Adipose tissue (tissue), 3 donors: ENCODE measurements at regions not wholly inside any gene's neighbourhood (a gene's known extent, or its start where the extent isn't known, plus 50 kb on each side); places are given as distances from the start of the nearest gene placed in this dataset.

Experiments
- H3K27ac ChIP-seq: one replicate; pipeline ENCODE4 v1.5.1; 2013; ENCODE audit warnings: low read depth, low read length
- WGBS, 3 donors: extraction: QIAGEN DNeasy Blood & Tissue Kit; methylation state at CpG; one replicate each; pipeline ENCODE4 v1.1.7; 2013; 5-methylcytosine and 5-hydroxymethylcytosine counted together
- donor health status: healthy with polysubstance abuse.
- donor health status: Bipolar disorder and iron deficiency.
- donor health status: healthy.

- H3K27ac ChIP-seq = no peak overlapping the region
Observed at GRCh38 chr22:44392446-44392921, 79.7 kb upstream of the SHISAL1 start.

DNA sequence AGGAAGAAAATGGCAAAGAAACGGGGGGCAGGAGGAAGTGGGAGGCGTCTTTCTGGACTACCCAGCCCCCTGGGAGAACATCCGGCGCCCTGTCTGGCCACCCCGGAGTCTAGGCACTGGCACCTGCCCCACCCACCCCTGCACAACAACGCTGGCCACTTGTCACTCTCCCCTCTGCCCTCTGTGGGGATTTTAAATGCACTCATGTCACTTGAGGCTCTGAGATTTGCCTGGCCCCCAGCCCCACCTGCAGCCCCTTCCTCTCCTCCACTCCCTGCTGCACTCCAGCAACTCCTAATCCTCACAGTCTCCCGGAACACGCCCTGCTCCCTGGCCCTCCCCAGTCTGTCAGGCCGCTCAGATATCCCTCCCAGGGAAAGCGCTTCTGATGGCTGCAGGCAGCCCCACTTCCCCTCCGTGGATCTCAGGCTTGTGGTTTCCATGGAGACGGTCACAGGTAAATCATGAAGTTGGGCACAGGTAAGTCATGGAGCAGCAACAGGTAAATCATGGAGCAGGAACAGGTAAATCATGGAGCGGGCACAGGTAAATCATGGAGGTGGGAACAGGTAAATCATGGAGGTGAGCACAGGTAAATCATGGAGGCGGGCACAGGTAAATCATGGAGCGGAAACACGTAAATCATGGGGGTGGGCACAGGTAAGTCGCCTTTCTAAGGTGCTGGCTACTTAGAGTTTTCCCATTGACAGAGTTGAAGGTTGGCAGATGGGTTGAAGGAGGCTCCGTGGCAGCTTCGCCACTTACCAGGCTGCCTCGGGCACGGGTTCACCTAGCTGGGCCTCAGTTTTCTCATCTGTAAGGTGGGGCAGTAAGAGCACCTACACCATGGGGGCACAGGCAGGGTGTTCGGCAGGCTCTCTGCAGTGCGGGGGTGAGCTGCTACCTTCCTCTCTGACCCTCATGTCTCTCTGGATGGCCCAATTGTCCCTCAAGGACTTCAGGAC, 79.0 kb upstream of the SHISAL1 start:
- WGBS, 3 donors = 63 to 69% (median 67%) methylated on average over 20 to 23 of the region's 23 CpGs
- no peak overlapping the region for H3K27ac ChIP-seq

More at GRCh38 chr22:44392446-44392921, 79.7 kb upstream of the SHISAL1 start:
- WGBS, 3 donors = 70 to 95% (median 71%) methylated on average over 6 of the region's 6 CpGs

- 43 to 59% (median 57%) methylated on average over 6 of the region's 6 CpGs for WGBS, 3 donors
Observed at GRCh38 chr22:44391015-44391414, 78.3 kb upstream of the SHISAL1 start.

DNA sequence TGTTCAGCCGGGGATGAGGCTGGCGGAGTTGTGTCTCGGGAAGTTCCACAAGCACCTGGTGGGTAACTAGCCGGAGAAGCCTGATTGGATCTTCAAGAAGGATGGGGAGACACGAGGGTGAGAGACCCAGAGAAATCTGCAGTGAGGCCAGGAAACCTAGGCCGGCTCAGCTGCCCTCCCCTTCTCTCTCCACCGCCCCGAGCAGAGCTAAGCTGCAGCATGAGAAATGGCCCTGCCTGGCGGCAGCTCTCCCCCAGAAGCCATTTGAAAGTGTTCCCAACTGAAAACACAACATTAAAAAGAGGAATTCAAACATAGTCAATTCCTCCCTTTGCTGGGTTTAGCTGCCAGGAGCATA, 77.8 kb upstream of the SHISAL1 start:
- H3K27ac ChIP-seq = no peak overlapping the region
- WGBS, 3 donors = 67 to 71% (median 71%) methylated on average over 8 to 9 of the region's 9 CpGs

More at GRCh38 chr22:44391015-44391414, 78.3 kb upstream of the SHISAL1 start:
- H3K27ac ChIP-seq = no peak overlapping the region

DNA sequence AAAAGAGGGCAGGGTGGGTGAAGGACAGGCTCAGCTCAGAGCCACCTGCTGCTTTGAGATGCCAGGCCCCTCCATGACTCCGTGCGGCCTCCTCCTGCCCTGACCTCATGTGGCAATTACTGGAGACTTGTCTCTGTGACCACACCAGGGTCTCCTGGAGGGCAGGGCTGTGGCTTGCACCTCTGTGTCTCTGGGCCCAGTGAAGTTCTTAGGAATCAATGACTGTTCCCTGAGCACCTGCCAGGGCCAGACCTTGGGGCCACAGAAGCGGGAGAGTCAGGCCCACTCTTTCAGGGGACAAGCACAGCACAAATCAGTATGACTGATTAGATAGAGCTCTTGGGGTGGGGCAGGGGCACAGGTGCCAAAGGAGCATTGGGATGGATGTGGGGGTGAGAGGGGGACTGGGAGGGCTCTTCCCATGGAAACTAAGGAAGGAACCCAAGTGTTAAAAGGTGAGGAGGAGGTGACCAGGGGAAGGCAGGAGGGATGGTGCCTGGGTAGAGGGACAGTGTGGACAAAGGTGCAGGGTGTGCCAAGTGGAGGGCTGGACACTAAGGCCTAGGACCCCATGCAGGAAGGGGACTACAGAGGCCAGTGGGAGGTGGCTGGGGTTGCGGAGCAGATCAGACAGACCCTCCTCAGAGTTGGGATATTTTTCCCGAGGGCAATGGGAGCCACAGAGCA, 77.3 kb upstream of the SHISAL1 start:
- 85 to 91% (median 90%) methylated on average over 5 of the region's 5 CpGs for WGBS, 3 donors
- no peak overlapping the region for H3K27ac ChIP-seq

GRCh38 chr22:44389181-44389580, 76.4 kb upstream of the SHISAL1 start:
- no peak overlapping the region for H3K27ac ChIP-seq
- WGBS, 3 donors = 63 to 90% (median 79%) methylated on average over 8 of the region's 8 CpGs

DNA sequence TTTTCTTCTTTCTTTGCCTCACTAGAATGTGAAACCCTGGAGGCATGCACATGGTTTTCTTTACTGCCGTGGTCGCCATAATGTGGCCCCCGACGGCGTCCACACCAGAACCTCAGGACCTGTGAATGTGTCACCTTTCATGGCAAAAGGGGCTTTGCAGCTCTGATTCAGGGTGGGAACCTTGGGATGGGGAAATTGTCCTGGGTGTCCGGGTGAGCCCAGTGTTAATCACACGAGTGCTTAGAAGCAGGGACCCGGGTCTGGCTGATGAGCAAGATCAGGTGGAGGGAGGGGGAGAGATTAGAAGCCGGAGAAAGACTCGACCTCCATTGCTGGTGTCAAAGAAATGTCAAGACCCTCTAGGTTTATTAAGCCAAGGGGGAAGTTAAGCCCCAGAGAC, 74.7 kb upstream of the SHISAL1 start:
- 82% methylated on average over 10 of the region's 10 CpGs for WGBS, 3 donors
- no peak overlapping the region for H3K27ac ChIP-seq

DNA sequence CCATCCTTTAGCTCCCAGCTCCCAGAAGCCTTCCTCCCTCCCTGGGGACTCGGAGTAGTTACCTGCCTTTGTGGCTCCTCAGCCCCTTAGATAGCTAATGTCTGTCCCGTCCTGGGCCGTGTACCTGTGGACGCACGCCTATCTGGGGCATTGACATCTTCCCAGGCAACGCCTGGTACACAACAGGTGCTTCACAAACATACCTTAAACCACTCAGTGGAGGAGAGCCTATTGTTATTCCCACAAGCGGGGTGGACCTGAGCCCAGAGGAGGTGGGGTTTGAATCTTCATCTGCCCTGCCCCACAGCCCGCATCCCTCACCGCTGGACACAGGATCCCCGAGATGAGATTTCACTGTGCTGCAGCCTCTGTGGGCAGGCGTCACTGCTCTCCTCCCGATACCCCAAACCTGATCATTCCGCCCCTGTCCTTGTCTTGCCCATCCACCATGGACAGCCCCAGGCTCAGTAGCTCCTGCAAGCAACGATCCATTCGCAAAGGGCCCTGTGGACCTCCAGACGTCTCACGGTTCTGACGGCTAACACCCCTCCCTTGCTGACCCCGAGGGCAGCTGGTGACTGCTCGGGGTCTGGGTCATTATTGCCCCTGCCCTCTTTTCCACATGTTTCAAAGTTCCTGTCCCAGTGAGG, 73.8 kb upstream of the SHISAL1 start:
- H3K27ac ChIP-seq = no peak overlapping the region
- WGBS, 3 donors = 74 to 88% (median 79%) methylated on average over 20 of the region's 20 CpGs

DNA sequence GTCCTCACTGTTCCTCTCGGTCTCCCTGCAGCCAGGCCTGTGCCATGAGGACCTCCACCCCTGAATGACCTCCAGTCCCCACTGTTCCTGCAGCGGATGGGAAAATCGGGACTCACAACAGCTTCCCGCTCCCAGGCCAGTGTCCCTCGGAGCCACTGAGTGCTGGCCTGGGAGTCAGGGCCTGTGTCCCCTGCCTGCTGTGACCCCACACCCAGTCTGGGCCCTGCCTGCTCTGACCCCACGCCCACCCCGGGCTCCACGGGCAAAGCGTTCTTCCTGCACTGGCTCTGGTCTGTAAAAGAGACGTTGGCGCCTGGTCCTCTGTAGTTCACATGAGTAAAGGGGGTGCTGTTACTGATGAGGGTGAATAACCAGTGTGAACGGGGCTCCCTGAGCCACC, 73.0 kb upstream of the SHISAL1 start:
- 84 to 92% (median 87%) methylated on average over 12 of the region's 12 CpGs for WGBS, 3 donors
- no peak overlapping the region for H3K27ac ChIP-seq

DNA sequence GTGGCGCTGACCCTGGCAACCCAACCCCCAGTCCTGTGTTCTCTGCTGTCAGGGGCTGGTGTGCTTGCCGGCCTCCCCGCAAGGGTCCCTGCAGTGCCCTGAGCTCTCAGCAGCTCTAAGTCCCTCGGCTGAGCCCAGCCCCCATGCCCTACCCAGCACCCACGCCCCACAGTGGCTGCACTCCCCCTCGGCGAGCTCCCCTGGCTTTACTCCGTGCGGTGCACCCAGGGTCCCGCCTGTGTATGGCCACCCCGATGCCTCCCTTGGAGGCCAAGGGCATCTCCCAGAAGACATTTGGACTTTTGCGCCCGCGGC, 72.5 kb upstream of the SHISAL1 start:
- no peak overlapping the region for H3K27ac ChIP-seq
- 87 to 92% (median 89%) methylated on average over 14 of the region's 14 CpGs for WGBS, 3 donors

GRCh38 chr22:44384563-44385295, 72.0 kb upstream of the SHISAL1 start:
- no peak overlapping the region for H3K27ac ChIP-seq
- 70 to 82% (median 81%) methylated on average over 11 to 12 of the region's 12 CpGs for WGBS, 3 donors

- H3K27ac ChIP-seq = no peak overlapping the region
- WGBS, 3 donors = 65 to 77% (median 72%) methylated on average over 14 of the region's 14 CpGs
Observed at GRCh38 chr22:44383652-44384562, 71.2 kb upstream of the SHISAL1 start.

DNA sequence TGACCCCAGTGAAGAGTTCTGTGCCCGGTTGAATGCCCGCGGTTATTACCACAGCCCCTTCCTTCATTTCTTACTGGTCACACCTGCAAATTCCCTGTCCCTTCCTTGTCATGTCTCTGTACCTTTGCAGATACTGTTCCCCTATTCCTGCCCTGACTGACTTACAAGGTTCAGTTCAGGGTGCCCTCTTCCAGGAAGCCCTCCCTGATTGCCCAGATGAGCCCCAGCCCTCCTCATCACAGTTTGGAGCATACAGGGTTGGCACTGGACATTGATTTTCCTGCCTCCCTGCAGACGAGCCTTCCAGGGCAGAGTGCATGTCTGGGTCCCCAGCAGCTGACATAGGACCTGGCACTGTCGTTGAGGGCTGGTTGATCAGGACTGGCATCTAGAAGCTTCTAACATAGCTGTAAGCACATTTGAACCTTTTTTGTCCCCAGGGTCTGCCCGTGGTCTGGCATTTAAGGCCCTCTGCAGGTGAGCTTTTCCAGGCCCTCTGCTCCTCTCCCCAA, 70.4 kb upstream of the SHISAL1 start:
- no peak overlapping the region for H3K27ac ChIP-seq
- 56 to 75% (median 62%) methylated on average over 6 of the region's 6 CpGs for WGBS, 3 donors

DNA sequence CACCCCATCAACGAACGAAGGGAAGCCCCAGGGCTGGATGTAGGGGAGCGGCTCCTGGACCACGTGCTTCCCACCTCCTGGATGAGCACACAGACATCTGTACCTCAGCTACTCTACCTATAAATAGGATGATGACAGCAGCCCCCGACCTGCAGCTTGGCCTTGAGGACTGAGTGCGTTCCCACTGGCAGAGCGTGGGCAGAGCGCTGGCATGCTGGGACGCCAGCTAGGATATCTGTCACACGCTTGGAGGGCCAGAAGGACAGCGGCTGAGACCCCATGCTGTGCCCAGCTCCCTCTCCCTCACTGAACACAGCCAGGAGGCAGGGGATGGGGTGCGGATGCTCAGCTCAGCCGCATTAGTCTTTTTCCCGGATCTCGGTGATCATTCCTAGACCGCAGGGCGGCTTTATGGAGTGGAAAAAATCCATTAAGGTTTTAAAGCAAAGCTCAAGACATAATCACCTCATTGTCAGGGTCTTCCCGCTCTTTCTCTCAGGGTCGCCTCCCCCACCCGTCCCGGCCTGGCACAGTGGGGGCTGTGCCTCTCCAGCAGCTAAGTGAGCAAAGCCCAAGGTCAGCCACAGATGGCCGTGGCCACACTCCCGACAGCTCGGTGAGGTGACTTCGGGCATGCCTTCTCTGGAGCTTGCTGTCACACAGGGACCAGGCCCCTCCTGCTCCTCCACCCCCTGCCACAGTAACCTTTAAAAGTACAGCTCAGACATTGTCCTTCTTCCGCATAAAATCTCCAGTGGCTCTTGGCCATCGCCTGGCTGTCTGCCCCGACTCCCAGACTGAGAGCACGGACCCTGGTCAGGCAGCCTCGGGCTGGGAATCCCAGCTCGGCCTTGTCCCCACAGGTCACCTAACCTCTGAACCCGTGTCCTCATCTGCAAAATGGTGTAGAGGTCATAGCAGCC, 69.6 kb upstream of the SHISAL1 start:
- WGBS, 3 donors = 40 to 78% (median 77%) methylated on average over 32 of the region's 32 CpGs
- no peak overlapping the region for H3K27ac ChIP-seq

DNA sequence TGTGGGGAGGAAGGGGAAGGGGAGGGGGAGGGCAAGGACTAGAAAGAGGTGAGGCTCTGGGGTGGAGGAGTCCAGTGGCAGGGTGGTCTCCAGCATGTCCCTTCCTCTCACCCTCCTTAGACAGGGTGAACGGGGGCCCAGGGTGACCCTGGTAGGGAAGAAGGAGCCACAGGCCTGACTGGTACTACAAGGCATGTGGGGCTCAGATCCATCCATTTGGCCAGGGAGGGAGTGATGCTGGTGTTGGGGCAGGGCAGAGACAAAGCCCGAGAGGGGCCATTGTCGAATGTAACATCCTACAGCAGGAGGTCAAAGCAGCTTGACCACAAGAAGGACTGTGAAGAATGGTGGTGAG, 69.0 kb upstream of the SHISAL1 start:
- WGBS, 3 donors = 67 to 83% (median 71%) methylated on average over 3 of the region's 3 CpGs
- no peak overlapping the region for H3K27ac ChIP-seq

- no peak overlapping the region for H3K27ac ChIP-seq
- WGBS, 3 donors = 57 to 65% (median 64%) methylated on average over 15 of the region's 15 CpGs
Observed at GRCh38 chr22:44380756-44381486, 68.2 kb upstream of the SHISAL1 start.
